ENCODE measurements at regions not wholly inside any gene's neighbourhood (a gene's known extent, or its start where the extent isn't known, plus 50 kb on each side); places are given as distances from the start of the nearest gene placed in this dataset.

- 0 out of 2 replicates have a peak, but pooled peaks cover 3% of the 10 kb centered on the region for H3K36me3 ChIP-seq (ENCODE audit: insufficient read depth)
- no peaks in the 10 kb centered on the region for H3K4me1 ChIP-seq (ENCODE audit: insufficient read depth)
- DNase-seq (ENCODE audit: low spot score) = no peak
- Mint-ChIP-seq H3K27me3 (ENCODE audit: insufficient read depth, low read depth, poor library complexity) (no peaks in the 10 kb centered on the region), H3K4me3 (no peak overlapping the region), H3K4me1 (0 out of 3 replicates have a peak, but pooled peaks cover 3% of the 10 kb centered on the region), H3K36me3 (ENCODE audit: low read depth) (no peaks in the 10 kb centered on the region; the same call in 2 of the 3 replicates), H3K9me3 (peaks cover under 1% of the 10 kb centered on the region; the same call in 1 of the 3 replicates), H3K27ac (no peak overlapping the region)
- no peaks in the 10 kb centered on the region for H4K20me1 ChIP-seq (replicated peaks; ENCODE audit: insufficient read depth)
- no peak overlapping the region for H2AFZ ChIP-seq
- no peaks in the 10 kb centered on the region for H3F3A ChIP-seq (replicated peaks; ENCODE audit: low read depth)
- no peaks in the 10 kb centered on the region for H3K9me2 ChIP-seq (ENCODE audit: insufficient read depth)
- ATAC-seq = no peak
- no peak overlapping the region for H3K27ac ChIP-seq (ENCODE audit: low read depth)
- no peaks in the 10 kb centered on the region for H3K27me3 ChIP-seq (ENCODE audit: insufficient read depth)
- no peaks in the 10 kb centered on the region for H3K79me2 ChIP-seq (replicated peaks; ENCODE audit: insufficient read depth)
- TF ChIP-seq REST (IDR thresholded peaks at IDR 0.05; ENCODE audit: unreplicated experiment) = no peak
- no peak for TF ChIP-seq CTCF (conservative IDR thresholded peaks at IDR 0.05; ENCODE audit: low read depth in 2 of 2)
- no peak for TF ChIP-seq CREB1 (CRISPR knock-in tag; IDR thresholded peaks at IDR 0.05; ENCODE audit: low read depth)
- TF ChIP-seq ZNF114 (CRISPR knock-in tag; IDR thresholded peaks at IDR 0.05) = no peak
- no peak for TF ChIP-seq EZH2 (IDR thresholded peaks at IDR 0.05; ENCODE audit: low read depth, unreplicated experiment)
- no peak overlapping the region for H3K4me2 ChIP-seq
- H3K4me3 ChIP-seq = no peak overlapping the region
Measured at GRCh38 chr14:79924551-79924950, 286.8 kb downstream of the DIO2 start.

GRCh38 chr14:79920180-79920692 lies 291.1 kb downstream of the DIO2 start:
- ATAC-seq = no peak
- no peaks in the 10 kb centered on the region for H3K27me3 ChIP-seq (ENCODE audit: insufficient read depth)
- H3K4me3 Mint-ChIP-seq = no peak overlapping the region
- H2AFZ ChIP-seq = no peak overlapping the region
- H3K4me2 ChIP-seq = no peak overlapping the region
- H3K9me2 ChIP-seq (ENCODE audit: insufficient read depth) = peaks cover 3% of the 10 kb centered on the region; the same call in 1 of the 2 replicates
- H3K27ac ChIP-seq (ENCODE audit: low read depth) = no peak overlapping the region
- 0 out of 3 replicates have a peak, but pooled peaks cover 3% of the 10 kb centered on the region for H3K4me1 Mint-ChIP-seq
- H4K20me1 ChIP-seq (replicated peaks; ENCODE audit: insufficient read depth) = no peaks in the 10 kb centered on the region
- 0 out of 2 replicates have a peak, but pooled peaks cover 3% of the 10 kb centered on the region for H3K36me3 ChIP-seq (ENCODE audit: insufficient read depth)
- H3K27ac Mint-ChIP-seq = no peak overlapping the region
- no peaks in the 10 kb centered on the region for H3F3A ChIP-seq (replicated peaks; ENCODE audit: low read depth)
- H3K4me1 ChIP-seq (ENCODE audit: insufficient read depth) = no peaks in the 10 kb centered on the region
- H3K27me3 Mint-ChIP-seq (ENCODE audit: insufficient read depth, low read depth, poor library complexity) = no peaks in the 10 kb centered on the region
- H3K79me2 ChIP-seq (replicated peaks; ENCODE audit: insufficient read depth) = no peaks in the 10 kb centered on the region
- DNase-seq (ENCODE audit: low spot score) = no peak
- H3K36me3 Mint-ChIP-seq (ENCODE audit: low read depth) = no peaks in the 10 kb centered on the region; the same call in 2 of the 3 replicates
- H3K9me3 Mint-ChIP-seq = no peaks in the 10 kb centered on the region; the same call in 2 of the 3 replicates
- no peak overlapping the region for H3K4me3 ChIP-seq
- TF ChIP-seq CREB1 (CRISPR knock-in tag; IDR thresholded peaks at IDR 0.05; ENCODE audit: low read depth) (no peak), EZH2phosphoT487 (IDR thresholded peaks at IDR 0.05; ENCODE audit: unreplicated experiment) (no peak), POLR2AphosphoS5 (IDR thresholded peaks at IDR 0.05; ENCODE audit: low read depth) (no peak), ETS1 (IDR thresholded peaks at IDR 0.05) (no peak), NANOG (IDR thresholded peaks at IDR 0.05; ENCODE audit: borderline replicate concordance) (no peak), EZH2 (IDR thresholded peaks at IDR 0.05; ENCODE audit: low read depth, unreplicated experiment) (no peak), REST (IDR thresholded peaks at IDR 0.05; ENCODE audit: unreplicated experiment) (no peak), STAT1 (IDR thresholded peaks at IDR 0.05; ENCODE audit: unreplicated experiment) (no peak), JUNB (IDR thresholded peaks at IDR 0.05; ENCODE audit: unreplicated experiment) (no peak), ZNF114 (CRISPR knock-in tag; IDR thresholded peaks at IDR 0.05) (no peak)
